ENCODE measurements at regions not wholly inside any gene's neighbourhood (a gene's known extent, or its start where the extent isn't known, plus 50 kb on each side); places are given as distances from the start of the nearest gene placed in this dataset.

- DNase-seq (ENCODE audit: low read depth) = no peak
Measured at GRCh38 chr6:163950159-163950558, 535.6 kb downstream of the QKI start.

- DNase-seq (ENCODE audit: low read depth) = no peak
Measured at GRCh38 chr6:163949431-163949830, 534.9 kb downstream of the QKI start.

GRCh38 chr6:163948250-163948649 is 533.7 kb downstream of the QKI start:
- DNase-seq (ENCODE audit: low read depth) = no peak

- no peak for DNase-seq (ENCODE audit: low read depth)
Measured at GRCh38 chr6:163947276-163947675, 532.8 kb downstream of the QKI start.

GRCh38 chr6:163946437-163946836 is 531.9 kb downstream of the QKI start:
- no peak for DNase-seq (ENCODE audit: low read depth)

- no peak for DNase-seq (ENCODE audit: low read depth)
Measured at GRCh38 chr6:163945808-163946207, 531.3 kb downstream of the QKI start.

GRCh38 chr6:163944897-163945296 is 530.4 kb downstream of the QKI start:
- no peak for DNase-seq (ENCODE audit: low read depth)

GRCh38 chr6:163943607-163944385 is 529.3 kb downstream of the QKI start:
- no peak for DNase-seq (ENCODE audit: low read depth)

GRCh38 chr6:163942790-163943189 is 528.3 kb downstream of the QKI start:
- no peak for DNase-seq (ENCODE audit: low read depth)

- no peak for DNase-seq (ENCODE audit: low read depth)
Measured at GRCh38 chr6:163941624-163941976, 527.1 kb downstream of the QKI start.

GRCh38 chr6:163940705-163941623 is 526.4 kb downstream of the QKI start:
- DNase-seq (ENCODE audit: low read depth) = no peak

GRCh38 chr6:163937071-163937470 is 522.6 kb downstream of the QKI start:
- DNase-seq (ENCODE audit: low read depth) = no peak

- no peak for DNase-seq (ENCODE audit: low read depth)
Measured at GRCh38 chr6:163935158-163935762, 520.7 kb downstream of the QKI start.

GRCh38 chr6:163930012-163930411 is 515.5 kb downstream of the QKI start:
- no peak for DNase-seq (ENCODE audit: low read depth)

- DNase-seq (ENCODE audit: low read depth) = no peak
Measured at GRCh38 chr6:163929538-163929937, 515.0 kb downstream of the QKI start.

GRCh38 chr6:163926642-163927041 is 512.1 kb downstream of the QKI start:
- DNase-seq (ENCODE audit: low read depth) = no peak

GRCh38 chr6:163925839-163926238 is 511.3 kb downstream of the QKI start:
- no peak for DNase-seq (ENCODE audit: low read depth)

GRCh38 chr6:163923658-163924411 is 509.3 kb downstream of the QKI start:
- DNase-seq (ENCODE audit: low read depth) = no peak

- DNase-seq (ENCODE audit: low read depth) = no peak
Measured at GRCh38 chr6:163922562-163922961, 508.0 kb downstream of the QKI start.

GRCh38 chr6:163919652-163920051 is 505.1 kb downstream of the QKI start:
- DNase-seq (ENCODE audit: low read depth) = no peak

- DNase-seq (ENCODE audit: low read depth) = no peak
Measured at GRCh38 chr6:163916315-163917081, 502.0 kb downstream of the QKI start.

All from T-helper 22 cell (primary cell).